HG02642 (cell line): ENCODE measurements at regions not wholly inside any gene's neighbourhood (a gene's known extent, or its start where the extent isn't known, plus 50 kb on each side); places are given as distances from the start of the nearest gene placed in this dataset.

ENCODE experiments used
- ATAC-seq: cut with Tn5 transposase; IDR thresholded peaks from one replicate; pipeline ENCODE4 v1.9.1; 2021; ENCODE audit warnings: mild to moderate bottlenecking; ENCODE audit not compliant: unreplicated experiment, poor library complexity

DNA sequence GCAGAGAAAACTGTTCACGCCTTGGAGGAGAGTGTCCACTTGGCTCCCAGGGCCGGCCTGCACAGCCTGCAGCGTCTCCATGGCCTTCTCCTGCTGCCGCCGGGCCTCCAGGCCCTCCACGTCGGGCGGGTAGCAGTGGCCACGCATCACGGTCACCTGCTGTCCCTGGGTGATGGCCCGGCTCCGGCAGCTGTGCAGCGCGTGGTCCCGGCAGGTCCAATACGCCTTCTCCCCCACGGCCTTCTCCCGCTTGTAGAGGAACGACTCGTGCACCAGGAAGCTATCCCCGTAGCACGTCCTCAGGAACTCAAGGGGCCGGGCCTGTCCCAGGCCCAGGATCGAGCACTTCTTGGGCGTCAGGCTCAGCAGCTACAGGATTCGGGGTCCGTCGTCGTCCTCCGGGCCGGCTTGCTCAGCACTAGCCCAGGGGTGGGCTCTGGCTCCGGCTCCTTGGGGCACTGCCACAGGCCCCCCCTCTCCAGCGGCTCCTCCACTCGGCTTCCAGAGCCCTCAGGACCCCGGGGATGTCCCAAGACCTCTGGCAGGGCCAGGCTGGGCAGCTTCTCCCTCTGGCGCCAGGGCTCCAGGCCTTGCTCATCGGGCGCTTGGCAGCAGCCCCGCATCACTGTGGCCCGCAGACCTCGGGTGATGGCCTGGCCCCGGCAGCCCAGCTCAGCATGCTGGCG lies 83.6 kb upstream of the FXR1 start:
- no peak for ATAC-seq

DNA sequence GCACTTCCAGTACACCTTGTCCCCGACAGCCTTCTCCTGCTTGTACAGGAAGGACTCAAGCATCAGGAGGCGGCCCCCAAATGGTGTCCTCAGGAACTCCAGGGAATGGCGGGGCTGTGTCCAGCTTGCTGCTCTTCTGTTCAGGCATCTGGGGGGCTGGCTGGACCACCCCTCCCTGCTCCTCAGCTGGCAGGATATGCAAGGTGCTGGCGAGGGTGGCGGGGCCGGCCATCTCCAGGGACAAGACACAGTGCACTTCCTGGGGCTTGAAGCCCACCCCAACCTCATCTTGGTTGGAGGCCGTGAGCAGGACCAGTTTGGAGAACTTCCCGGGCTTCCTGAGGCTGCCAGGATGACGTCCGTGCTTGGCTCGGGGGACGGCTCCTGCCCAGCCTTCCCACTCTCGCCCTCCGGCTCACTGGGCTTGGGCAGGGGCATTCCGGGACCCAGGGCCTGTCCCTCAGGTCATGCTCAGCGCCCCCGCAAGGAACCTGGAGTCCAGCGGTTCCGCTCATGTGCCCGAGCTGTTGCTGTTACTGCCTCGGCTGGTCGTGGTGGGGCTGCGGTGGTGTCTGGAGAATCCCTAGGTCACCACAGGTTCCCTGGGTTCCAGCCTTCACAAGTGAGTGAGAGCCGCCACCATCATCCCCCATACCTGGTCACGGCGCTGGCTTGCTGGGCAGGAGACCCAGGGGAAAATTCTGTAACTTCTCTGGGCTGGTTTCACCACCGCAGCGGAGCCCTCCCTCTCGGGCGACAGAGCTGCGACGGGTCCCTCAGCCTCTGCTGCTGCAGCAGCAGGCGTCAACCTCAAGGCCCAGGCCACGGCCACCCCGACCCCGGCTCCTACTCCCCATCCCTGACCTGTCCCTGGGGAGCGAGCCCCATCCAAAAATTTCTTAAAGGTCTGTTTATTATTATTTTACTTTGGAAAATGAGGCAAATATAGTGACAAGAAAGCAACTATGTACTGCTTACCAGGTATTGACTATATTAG lies 82.8 kb upstream of the FXR1 start:
- ATAC-seq, result no peak

DNA sequence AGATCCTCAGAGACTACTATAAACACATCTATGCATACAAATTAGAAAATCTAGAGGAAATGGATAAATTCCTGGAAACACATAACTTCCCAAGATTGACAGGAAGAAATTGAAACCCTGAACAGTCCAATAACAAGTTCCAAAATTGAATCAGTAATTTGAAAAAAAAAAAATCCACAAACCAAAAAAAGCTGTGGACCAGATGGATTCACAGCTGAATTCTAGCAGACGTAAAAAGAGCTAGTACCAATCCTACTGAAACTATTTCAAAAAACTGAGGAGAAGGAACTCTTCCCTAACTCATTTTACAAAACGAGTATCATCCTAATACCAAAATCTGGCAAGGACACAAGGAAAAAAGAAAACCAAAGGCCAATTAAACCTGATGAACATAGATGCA lies 77.0 kb upstream of the FXR1 start:
- ATAC-seq, result no peak

DNA sequence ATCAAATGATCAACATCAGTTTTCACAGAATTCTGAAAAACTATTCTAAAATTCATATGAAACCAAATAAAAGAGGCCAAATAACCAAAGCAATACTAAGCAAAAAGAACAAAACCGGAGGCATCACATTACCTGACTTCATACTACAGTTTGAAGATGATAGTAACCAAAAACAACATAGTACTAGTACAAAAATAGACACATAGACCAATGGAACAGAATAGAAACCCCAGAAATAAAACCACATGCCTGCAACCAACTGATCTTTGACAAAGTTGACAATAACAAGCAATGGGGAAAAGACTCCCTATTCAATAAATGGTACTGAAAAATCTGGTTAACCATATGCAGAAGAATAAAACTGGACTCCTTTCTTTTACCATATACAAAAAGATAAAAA lies 75.7 kb upstream of the FXR1 start:
- ATAC-seq, result no peak

DNA sequence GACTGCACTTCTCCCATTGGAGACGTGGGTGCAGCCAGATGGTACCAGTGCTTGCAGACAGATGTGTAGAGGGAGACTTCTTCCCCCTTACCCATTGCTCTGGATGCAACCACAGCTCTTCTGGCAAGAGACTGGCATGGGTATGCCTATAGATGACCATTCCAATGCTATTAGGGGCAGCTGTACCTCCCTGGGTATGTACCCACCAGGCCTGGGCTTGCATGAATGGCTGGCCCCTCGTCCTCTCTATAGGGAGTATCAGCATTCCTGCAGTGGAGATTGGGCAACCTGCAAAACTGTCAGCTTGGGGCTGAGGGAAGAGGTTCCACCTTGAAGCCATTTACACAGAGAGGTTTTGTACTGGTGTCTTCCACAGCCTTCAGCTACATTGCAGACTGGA lies 57.6 kb upstream of the FXR1 start:
- no peak for ATAC-seq

DNA sequence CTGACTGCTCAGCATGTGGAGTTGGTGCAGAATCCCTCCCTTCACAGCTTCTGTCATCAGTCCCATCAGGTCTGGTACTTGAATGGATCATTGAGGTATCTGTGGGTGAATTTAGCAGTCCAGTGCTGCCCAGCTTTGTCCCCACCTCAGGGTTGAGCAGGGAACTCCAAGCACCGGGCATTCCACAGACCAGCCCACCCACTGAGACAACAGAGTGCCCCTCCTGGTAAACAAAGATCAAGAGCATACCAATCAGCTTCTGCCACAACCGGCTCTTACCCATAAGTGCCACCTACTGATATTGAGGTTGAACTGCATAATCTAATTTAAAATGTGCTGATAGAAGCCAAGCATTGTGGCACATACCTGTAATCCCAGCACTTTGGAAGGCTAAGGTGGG lies 57.1 kb upstream of the FXR1 start:
- peak; percentile 73 for ATAC-seq

DNA sequence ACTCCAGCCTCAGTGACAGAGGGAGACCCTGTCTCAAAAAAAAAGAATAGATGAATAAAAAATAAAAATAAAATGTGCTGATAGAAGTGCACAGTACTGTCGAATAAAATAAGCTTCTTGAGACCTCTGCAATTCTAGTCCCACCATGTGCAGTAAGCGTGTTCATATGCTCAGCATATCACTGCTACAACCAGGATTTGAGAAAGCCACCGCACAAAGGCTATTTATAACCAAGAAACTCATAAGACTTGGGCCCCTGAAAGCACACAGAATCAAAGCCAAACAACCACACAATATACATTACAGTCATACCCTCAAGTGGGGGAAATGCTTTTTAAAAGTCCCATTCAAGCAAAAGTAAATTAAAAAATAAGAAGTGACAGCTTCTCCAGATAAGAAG lies 56.5 kb upstream of the FXR1 start:
- no peak for ATAC-seq

DNA sequence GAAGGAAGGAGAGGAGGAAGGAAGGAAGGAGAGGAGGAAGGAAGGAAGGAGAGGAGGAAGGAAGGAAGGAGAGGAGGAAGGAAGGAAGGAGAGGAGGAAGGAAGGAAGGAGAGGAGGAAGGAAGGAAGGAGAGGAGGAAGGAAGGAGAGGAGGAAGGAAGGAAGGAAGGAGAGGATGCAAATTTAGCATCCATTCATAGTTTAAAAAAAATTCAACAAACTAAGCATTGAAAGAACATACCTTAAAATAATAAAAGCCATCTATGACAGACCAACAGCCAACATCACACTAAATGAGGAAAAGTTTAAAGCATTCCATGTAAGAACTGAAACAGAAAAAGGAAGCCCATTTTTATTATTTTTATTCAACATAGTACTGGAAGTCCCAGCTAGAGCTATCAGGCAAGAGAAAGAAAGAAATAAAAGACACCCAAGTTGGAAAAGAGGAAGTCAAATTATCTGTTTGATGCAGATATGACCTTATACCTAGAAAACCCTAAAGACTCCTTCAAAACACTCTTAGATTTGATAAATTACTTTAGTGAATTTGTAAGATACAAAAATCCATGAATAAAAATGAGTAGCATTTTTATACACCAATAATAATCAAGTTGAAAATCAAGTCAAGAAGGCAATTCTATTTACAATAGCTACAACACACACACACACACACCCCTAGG lies 52.2 kb upstream of the FXR1 start:
- no peak for ATAC-seq
